K562 (cell line): ENCODE measurements at regions not wholly inside any gene's neighbourhood (a gene's known extent, or its start where the extent isn't known, plus 50 kb on each side); places are given as distances from the start of the nearest gene placed in this dataset.

ENCODE experiments used
- ARID1B ChIP-seq: fragments of 450-650 bp; IDR thresholded peaks from 2 replicates; pipeline ENCODE4 v1.6.1; 2016; ENCODE audit warnings: antibody characterized with exemption, mild to moderate bottlenecking, inconsistent platforms
- CTCF ChIP-seq, 3 experiments: IDR thresholded peaks in 2 of 3; conservative IDR thresholded peaks in 1 of 3; 2 replicates each; pipeline ENCODE4 v1.5.1; 2011 to 2012; ENCODE audit warnings: low read length in 3 of 3, mild to moderate bottlenecking in 3 of 3, control low read depth in 2 of 3, improper control_type of control experiment in 1 of 3, inconsistent platforms in 1 of 3, low read depth in 1 of 3, mixed read lengths in 1 of 3, moderate library complexity in 1 of 3; ENCODE audit not compliant: insufficient read depth in 2 of 3
- EP300 ChIP-seq: IDR thresholded peaks from 2 replicates; pipeline ENCODE4 v1.6.1; 2012; ENCODE audit warnings: low read length, improper control_type of control experiment
- ETV5 ChIP-seq: sonication (generic); formaldehyde crosslinking; IDR thresholded peaks from 2 replicates; pipeline ENCODE4 v1.4.0; 2020; ENCODE audit warnings: low read depth, mild to moderate bottlenecking, missing genetic modification reagents
- HCFC1 ChIP-seq: IDR thresholded peaks from 2 replicates; pipeline ENCODE4 v1.6.1; 2012; ENCODE audit warnings: low read depth, low read length, improper control_type of control experiment
- HDAC3 ChIP-seq: fragments of 450-650 bp; IDR thresholded peaks from 2 replicates; pipeline ENCODE4 v1.6.1; 2018; ENCODE audit warnings: borderline replicate concordance, mild to moderate bottlenecking, moderate library complexity; ENCODE audit not compliant: partially characterized antibody
- HNRNPUL1 ChIP-seq: fragments of 200-400 bp; formaldehyde crosslinking; IDR thresholded peaks from 2 replicates; pipeline ENCODE4 v1.6.1; 2017; ENCODE audit warnings: low read length
- MAZ ChIP-seq, 2 experiments: fragments of 450-650 bp in 1 of 2; sonication (generic) in 1 of 2; formaldehyde crosslinking; IDR thresholded peaks in 1 of 2; conservative IDR thresholded peaks in 1 of 2; 2 replicates each; pipeline versions ENCODE4 v1.4.0 to v1.5.0; 2020; ENCODE audit warnings: mild to moderate bottlenecking in 1 of 2, missing genetic modification reagents in 1 of 2
- NCOR1 ChIP-seq: fragments of 450-650 bp; IDR thresholded peaks from 2 replicates; pipeline ENCODE4 v1.6.1; 2016; ENCODE audit warnings: mild to moderate bottlenecking, moderate library complexity
- NEUROD1 ChIP-seq: fragments of 150-350 bp; IDR thresholded peaks from 2 replicates; pipeline ENCODE4 v1.6.1; 2014; ENCODE audit warnings: borderline replicate concordance, low read length, low read depth; ENCODE audit not compliant: partially characterized antibody
- RAD21 ChIP-seq, 2 experiments: fragments of 250-450 bp in 1 of 2; fragments of 450-650 bp in 1 of 2; sonication (Bioruptor Pico) in 1 of 2; formaldehyde crosslinking in 1 of 2; IDR thresholded peaks in 1 of 2; conservative IDR thresholded peaks in 1 of 2; 2 replicates each; pipeline versions ENCODE4 v1.4.0 to v1.8.0; 2020 to 2022; ENCODE audit warnings: mild to moderate bottlenecking in 2 of 2, moderate library complexity in 1 of 2
- RBM25 ChIP-seq: fragments of 200-400 bp; formaldehyde crosslinking; IDR thresholded peaks from 2 replicates; pipeline ENCODE4 v1.6.1; 2018; ENCODE audit warnings: low read length, low read depth, moderate library complexity; ENCODE audit not compliant: severe bottlenecking
- RFX5 ChIP-seq: IDR thresholded peaks from 2 replicates; pipeline ENCODE4 v1.6.1; 2011; ENCODE audit warnings: low read depth, mild to moderate bottlenecking, improper control_type of control experiment, low read length
- ZNF282 ChIP-seq: sonication (generic); formaldehyde crosslinking; IDR thresholded peaks from 2 replicates; pipeline ENCODE4 v1.8.1; 2023; ENCODE audit warnings: missing genetic modification reagents
- ZNF584 ChIP-seq: fragments of 200-800 bp; sonication (Bioruptor generic); IDR thresholded peaks from 2 replicates; pipeline ENCODE4 v1.6.1; 2016; ENCODE audit warnings: low read depth, mild to moderate bottlenecking, missing genetic modification characterization, missing compliant biosample characterization
- TF ChIP-seq, protein P1 (sequence below), 2 experiments: fragments of 450-650 bp; IDR thresholded peaks; 2 replicates each; pipeline ENCODE4 v1.6.1; 2018; ENCODE audit warnings: mild to moderate bottlenecking in 2 of 2, low read depth in 1 of 2; ENCODE audit not compliant: partially characterized antibody in 2 of 2
- TF ChIP-seq, protein P2 (sequence below), 2 experiments: fragments of 450-650 bp in 1 of 2; sonication (generic) in 1 of 2; formaldehyde crosslinking in 1 of 2; IDR thresholded peaks in 1 of 2; conservative IDR thresholded peaks in 1 of 2; 2 replicates each; pipeline versions ENCODE4 v1.6.1 to v1.8.1; 2016 to 2023; ENCODE audit warnings: mild to moderate bottlenecking in 2 of 2, moderate library complexity in 2 of 2, inconsistent platforms in 1 of 2, missing genetic modification reagents in 1 of 2
- TF ChIP-seq, protein P3 (sequence below): fragments of 450-650 bp; IDR thresholded peaks from 2 replicates; pipeline ENCODE4 v1.6.1; 2016; ENCODE audit warnings: low read depth, mild to moderate bottlenecking, moderate library complexity

DNA sequence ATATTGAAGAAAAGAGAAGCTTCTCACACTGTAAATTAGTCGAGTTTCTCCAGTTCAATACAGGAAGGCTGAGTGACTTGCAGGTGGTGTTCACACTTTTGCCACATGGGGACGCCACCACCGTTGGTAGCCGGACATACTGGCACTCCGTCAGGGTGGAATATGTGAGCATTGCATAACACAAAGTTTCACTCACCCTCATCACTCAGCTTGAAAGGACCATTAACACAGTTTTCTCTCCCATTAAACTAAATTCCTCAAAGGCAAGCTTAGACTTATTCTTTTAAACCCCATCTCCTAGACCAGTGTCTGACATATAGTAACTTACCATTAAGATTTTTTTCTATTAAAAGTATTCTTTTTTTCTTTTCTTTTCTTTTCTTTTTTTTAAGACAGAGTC, 105.3 kb upstream of the SERBP1 start (continued):
- TF ChIP-seq RFX5: 0 out of 2 replicates have a peak, but pooled peaks have one; percentile 22
- peak; percentile 21 for TF ChIP-seq HDAC3
- TF ChIP-seq CTCF (IDR thresholded peaks at IDR 0.05 in 2 of 3, conservative IDR thresholded peaks at IDR 0.05 in 1 of 3; ENCODE audit: insufficient read depth in 2 of 3, low read depth in 1 of 3, low read length in 3 of 3): peak; percentile 93 to 99 (median 96)
- TF ChIP-seq ETV5: 0 out of 2 replicates have a peak, but pooled peaks have one; percentile 26
- TF ChIP-seq ARID1B: peak; percentile 32; the same call in 1 of the 2 replicates
- TF ChIP-seq NEUROD1: no peak
- TF ChIP-seq, protein P1, sequence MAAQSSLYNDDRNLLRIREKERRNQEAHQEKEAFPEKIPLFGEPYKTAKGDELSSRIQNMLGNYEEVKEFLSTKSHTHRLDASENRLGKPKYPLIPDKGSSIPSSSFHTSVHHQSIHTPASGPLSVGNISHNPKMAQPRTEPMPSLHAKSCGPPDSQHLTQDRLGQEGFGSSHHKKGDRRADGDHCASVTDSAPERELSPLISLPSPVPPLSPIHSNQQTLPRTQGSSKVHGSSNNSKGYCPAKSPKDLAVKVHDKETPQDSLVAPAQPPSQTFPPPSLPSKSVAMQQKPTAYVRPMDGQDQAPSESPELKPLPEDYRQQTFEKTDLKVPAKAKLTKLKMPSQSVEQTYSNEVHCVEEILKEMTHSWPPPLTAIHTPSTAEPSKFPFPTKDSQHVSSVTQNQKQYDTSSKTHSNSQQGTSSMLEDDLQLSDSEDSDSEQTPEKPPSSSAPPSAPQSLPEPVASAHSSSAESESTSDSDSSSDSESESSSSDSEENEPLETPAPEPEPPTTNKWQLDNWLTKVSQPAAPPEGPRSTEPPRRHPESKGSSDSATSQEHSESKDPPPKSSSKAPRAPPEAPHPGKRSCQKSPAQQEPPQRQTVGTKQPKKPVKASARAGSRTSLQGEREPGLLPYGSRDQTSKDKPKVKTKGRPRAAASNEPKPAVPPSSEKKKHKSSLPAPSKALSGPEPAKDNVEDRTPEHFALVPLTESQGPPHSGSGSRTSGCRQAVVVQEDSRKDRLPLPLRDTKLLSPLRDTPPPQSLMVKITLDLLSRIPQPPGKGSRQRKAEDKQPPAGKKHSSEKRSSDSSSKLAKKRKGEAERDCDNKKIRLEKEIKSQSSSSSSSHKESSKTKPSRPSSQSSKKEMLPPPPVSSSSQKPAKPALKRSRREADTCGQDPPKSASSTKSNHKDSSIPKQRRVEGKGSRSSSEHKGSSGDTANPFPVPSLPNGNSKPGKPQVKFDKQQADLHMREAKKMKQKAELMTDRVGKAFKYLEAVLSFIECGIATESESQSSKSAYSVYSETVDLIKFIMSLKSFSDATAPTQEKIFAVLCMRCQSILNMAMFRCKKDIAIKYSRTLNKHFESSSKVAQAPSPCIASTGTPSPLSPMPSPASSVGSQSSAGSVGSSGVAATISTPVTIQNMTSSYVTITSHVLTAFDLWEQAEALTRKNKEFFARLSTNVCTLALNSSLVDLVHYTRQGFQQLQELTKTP (IDR thresholded peaks at IDR 0.05; ENCODE audit: low read depth in 1 of 2, partially characterized antibody in 2 of 2): peak in 1 of 2 experiments; percentile 37
- 0 out of 2 replicates have a peak, but pooled peaks have one; percentile 7 for TF ChIP-seq HCFC1
- TF ChIP-seq NCOR1: 0 out of 2 replicates have a peak, but pooled peaks have one; percentile 8
- TF ChIP-seq, protein P2, sequence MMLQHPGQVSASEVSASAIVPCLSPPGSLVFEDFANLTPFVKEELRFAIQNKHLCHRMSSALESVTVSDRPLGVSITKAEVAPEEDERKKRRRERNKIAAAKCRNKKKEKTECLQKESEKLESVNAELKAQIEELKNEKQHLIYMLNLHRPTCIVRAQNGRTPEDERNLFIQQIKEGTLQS (IDR thresholded peaks at IDR 0.05): peak; percentile 60
- TF ChIP-seq, protein P2 (CRISPR knock-in tag; conservative IDR thresholded peaks at IDR 0.05): no peak
- TF ChIP-seq ZNF282 (CRISPR knock-in tag): no peak
- peak; percentile 13 for TF ChIP-seq RBM25
- TF ChIP-seq HNRNPUL1: no peak
- no peak for TF ChIP-seq ZNF584 (CRISPR knock-in tag)
- TF ChIP-seq, protein P3, sequence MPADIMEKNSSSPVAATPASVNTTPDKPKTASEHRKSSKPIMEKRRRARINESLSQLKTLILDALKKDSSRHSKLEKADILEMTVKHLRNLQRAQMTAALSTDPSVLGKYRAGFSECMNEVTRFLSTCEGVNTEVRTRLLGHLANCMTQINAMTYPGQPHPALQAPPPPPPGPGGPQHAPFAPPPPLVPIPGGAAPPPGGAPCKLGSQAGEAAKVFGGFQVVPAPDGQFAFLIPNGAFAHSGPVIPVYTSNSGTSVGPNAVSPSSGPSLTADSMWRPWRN: no peak
- peak in 1 of 2 experiments; percentile 38; a peak in 1 of 4 replicates for TF ChIP-seq MAZ (CRISPR knock-in tag; conservative IDR thresholded peaks at IDR 0.05 in 1 of 2, IDR thresholded peaks at IDR 0.05 in 1 of 2)
- TF ChIP-seq RAD21 (CRISPR knock-in tag; conservative IDR thresholded peaks at IDR 0.05 in 1 of 2, IDR thresholded peaks at IDR 0.05 in 1 of 2): peak; percentile 88 to 97
- TF ChIP-seq EP300: 0 out of 2 replicates have a peak, but pooled peaks have one; percentile 35
